H9 (cell line): ENCODE measurements at regions not wholly inside any gene's neighbourhood (a gene's known extent, or its start where the extent isn't known, plus 50 kb on each side); places are given as distances from the start of the nearest gene placed in this dataset.

ENCODE experiments used
- DNase-seq: peaks from one replicate; pipeline ENCODE4 v3.0.0-alpha.2; 2017
- H2AFZ ChIP-seq: one replicate; pipeline ENCODE4 v1.6.1; 2013; ENCODE audit warnings: mild to moderate bottlenecking, low read length, control low read depth, moderate library complexity
- H2AK5ac ChIP-seq: 2 replicates; pipeline ENCODE4 v1.6.1; 2013; ENCODE audit warnings: low read length, control low read depth, mixed read lengths; ENCODE audit not compliant: insufficient read length
- H2BK120ac ChIP-seq: one replicate; pipeline ENCODE4 v1.6.1; 2013; ENCODE audit warnings: low read depth, mild to moderate bottlenecking, low read length, control low read depth, inconsistent platforms; ENCODE audit not compliant: poor library complexity, severe bottlenecking
- H2BK12ac ChIP-seq: 2 replicates; pipeline ENCODE4 v1.6.1; 2013; ENCODE audit warnings: low read length, control low read depth, mixed read lengths, low read depth; ENCODE audit not compliant: insufficient read length
- H2BK15ac ChIP-seq: 2 replicates; pipeline ENCODE4 v1.6.1; 2013; ENCODE audit warnings: low read depth, low read length, control low read depth
- H2BK20ac ChIP-seq: one replicate; pipeline ENCODE4 v1.6.1; 2013; ENCODE audit warnings: low read depth, mild to moderate bottlenecking, low read length, control low read depth, inconsistent platforms; ENCODE audit not compliant: poor library complexity, severe bottlenecking
- H2BK5ac ChIP-seq: 2 replicates; pipeline ENCODE4 v1.6.1; 2013; ENCODE audit warnings: low read length, control low read depth, mixed read lengths; ENCODE audit not compliant: insufficient read length
- H3K14ac ChIP-seq: 2 replicates; pipeline ENCODE4 v1.6.1; 2013; ENCODE audit warnings: low read length, control low read depth; ENCODE audit not compliant: insufficient read depth
- H3K18ac ChIP-seq: 2 replicates; pipeline ENCODE4 v1.6.1; 2013; ENCODE audit warnings: low read depth, mild to moderate bottlenecking, mixed read lengths, low read length, control low read depth; ENCODE audit not compliant: insufficient read length
- H3K23ac ChIP-seq: 2 replicates; pipeline ENCODE4 v1.6.1; 2013; ENCODE audit warnings: low read length, control low read depth, mixed read lengths, low read depth; ENCODE audit not compliant: insufficient read length
- H3K23me2 ChIP-seq: 2 replicates; pipeline ENCODE4 v1.6.1; 2013; ENCODE audit warnings: low read depth, mild to moderate bottlenecking, mixed read lengths, low read length, control low read depth; ENCODE audit not compliant: insufficient read length, poor library complexity, severe bottlenecking
- H3K27ac ChIP-seq: 2 replicates; pipeline ENCODE4 v1.5.1; 2013; ENCODE audit warnings: low read length, control low read depth, mixed read lengths, low read depth; ENCODE audit not compliant: insufficient read length
- H3K27me3 ChIP-seq: 2 replicates; pipeline ENCODE4 v1.6.1; 2013; ENCODE audit warnings: low read length, control low read depth, inconsistent platforms; ENCODE audit not compliant: insufficient read depth
- H3K4ac ChIP-seq: 2 replicates; pipeline ENCODE4 v1.6.1; 2013; ENCODE audit warnings: low read depth, mild to moderate bottlenecking, control low read depth, inconsistent platforms, low read length, moderate library complexity
- H3K4me1 ChIP-seq: 2 replicates; pipeline ENCODE4 v1.6.1; 2013; ENCODE audit warnings: low read length, control low read depth, inconsistent platforms; ENCODE audit not compliant: insufficient read depth
- H3K4me2 ChIP-seq: 2 replicates; pipeline ENCODE4 v1.6.1; 2013; ENCODE audit warnings: low read length, control low read depth, mixed read lengths; ENCODE audit not compliant: insufficient read length, insufficient read depth
- H3K56ac ChIP-seq: 2 replicates; pipeline ENCODE4 v1.6.1; 2013; ENCODE audit warnings: low read depth, mild to moderate bottlenecking, mixed read lengths, low read length, control low read depth; ENCODE audit not compliant: insufficient read length
- H3K79me1 ChIP-seq: 2 replicates; pipeline ENCODE4 v1.6.1; 2013; ENCODE audit warnings: low read depth, mild to moderate bottlenecking, moderate library complexity, low read length, control low read depth, inconsistent platforms; ENCODE audit not compliant: insufficient read depth, poor library complexity, severe bottlenecking
- H3K79me2 ChIP-seq: 2 replicates; pipeline ENCODE4 v1.6.1; 2013; ENCODE audit warnings: low read length, control low read depth, inconsistent platforms; ENCODE audit not compliant: insufficient read depth
- H3K9ac ChIP-seq: 2 replicates; pipeline ENCODE4 v1.6.1; 2013; ENCODE audit warnings: low read length, control low read depth, mixed read lengths; ENCODE audit not compliant: insufficient read length; ENCODE audit errors: extremely low read depth
- H3K9me3 ChIP-seq: one replicate; pipeline ENCODE4 v1.6.1; 2013; ENCODE audit warnings: low read depth, low read length, inconsistent platforms; ENCODE audit not compliant: control insufficient read depth
- H3T11ph ChIP-seq: one replicate; pipeline ENCODE4 v1.6.1; 2013; ENCODE audit warnings: mild to moderate bottlenecking, low read length, control low read depth, inconsistent platforms
- H4K20me1 ChIP-seq: one replicate; pipeline ENCODE4 v1.6.1; 2013; ENCODE audit not compliant: control insufficient read depth, insufficient read length, insufficient read depth
- H4K5ac ChIP-seq: 2 replicates; pipeline ENCODE4 v1.6.1; 2013; ENCODE audit warnings: low read depth, mild to moderate bottlenecking, mixed read lengths, low read length, control low read depth; ENCODE audit not compliant: insufficient read length
- H4K8ac ChIP-seq: replicated peaks from 2 replicates; pipeline ENCODE4 v1.6.1; 2013; ENCODE audit warnings: low read length, control low read depth, mixed read lengths, low read depth; ENCODE audit not compliant: insufficient read length
- H4K91ac ChIP-seq: 2 replicates; pipeline ENCODE4 v1.6.1; 2013; ENCODE audit warnings: low read depth, mild to moderate bottlenecking, moderate library complexity, mixed read lengths, low read length, control low read depth; ENCODE audit not compliant: insufficient read length
- H3K27ac Mint-ChIP-seq, 3 experiments: 2 replicates in 2 of 3; 3 replicates in 1 of 3; pipeline ENCODE4 v1.8.0; 2020 to 2021; ENCODE audit warnings: mixed read lengths in 3 of 3, mild to moderate bottlenecking in 1 of 3, moderate library complexity in 1 of 3
- H3K27me3 Mint-ChIP-seq: 2 replicates; pipeline ENCODE4 v1.8.0; 2021; ENCODE audit warnings: low read depth, mild to moderate bottlenecking, moderate library complexity, mixed read lengths
- H3K36me3 Mint-ChIP-seq, 3 experiments: 2 replicates in 2 of 3; 3 replicates in 1 of 3; pipeline ENCODE4 v1.8.0; 2020 to 2021; ENCODE audit warnings: low read depth in 3 of 3, mixed read lengths in 3 of 3; ENCODE audit not compliant: insufficient read depth in 1 of 3
- H3K4me1 Mint-ChIP-seq, 2 experiments: 2 replicates each; pipeline ENCODE4 v1.8.0; 2020; ENCODE audit warnings: mixed read lengths in 2 of 2
- H3K4me3 Mint-ChIP-seq, 2 experiments: 2 replicates in 1 of 2; 3 replicates in 1 of 2; pipeline ENCODE4 v1.8.0; 2020 to 2021; ENCODE audit warnings: mild to moderate bottlenecking in 2 of 2, mixed read lengths in 2 of 2, moderate library complexity in 1 of 2
- H3K9me3 Mint-ChIP-seq, 2 experiments: 2 replicates in 1 of 2; 3 replicates in 1 of 2; pipeline ENCODE4 v1.8.0; 2020; ENCODE audit warnings: mild to moderate bottlenecking in 2 of 2, mixed read lengths in 2 of 2, moderate library complexity in 1 of 2
- whole genome bisulfite sequencing: extraction: QIAGEN DNeasy Blood & Tissue Kit; methylation state at CpG from one replicate; pipeline ENCODE4 v1.1.7; 2013; ENCODE audit warnings: missing lambda C conversion rate, low lambda C conversion rate, mixed read lengths; ENCODE audit not compliant: insufficient read length; ENCODE audit errors: extremely low coverage; 5-methylcytosine and 5-hydroxymethylcytosine counted together
- TF ChIP-seq, protein P1 (sequence below): fragments of 200-600 bp; sonication (generic); conservative IDR thresholded peaks from 3 replicates; pipeline ENCODE4 v1.8.0; 2021; ENCODE audit warnings: antibody characterized with exemption, mild to moderate bottlenecking

DNA sequence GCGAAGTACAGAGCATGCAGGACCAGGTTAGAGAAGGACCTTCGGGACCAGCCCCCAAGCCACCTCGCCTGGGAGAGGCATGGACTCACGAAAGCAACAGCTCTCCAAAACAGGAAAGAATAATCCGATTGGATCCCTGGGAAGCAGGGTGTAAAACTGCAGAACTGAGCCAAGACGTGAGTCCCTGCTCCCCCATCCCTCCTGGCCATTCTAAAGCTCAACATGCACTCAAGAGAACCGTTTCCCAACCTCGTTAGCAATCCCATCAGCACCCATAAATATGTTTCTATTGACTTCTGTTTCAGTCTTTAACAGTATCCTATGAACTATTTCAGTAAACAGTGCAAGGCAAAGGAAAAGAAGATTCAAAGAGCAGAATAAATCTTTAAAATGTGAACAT, 167.0 kb downstream of the COPRS start:
- Histone ChIP-seq H3K14ac (no peak overlapping the region), H2AFZ (no peak overlapping the region), H3K9me3 (no peaks in the 10 kb centered on the region), H3K56ac (no peak overlapping the region), H4K8ac (no peak overlapping the region), H2BK20ac (no peak overlapping the region), H3T11ph (no peak overlapping the region), H4K91ac (no peak overlapping the region), H3K79me2 (no peaks in the 10 kb centered on the region), H2BK12ac (no peak overlapping the region), H4K20me1 (no peaks in the 10 kb centered on the region), H3K9ac (no peak overlapping the region), H3K23ac (no peak overlapping the region), H2BK5ac (no peak overlapping the region), H3K4me1 (no peaks in the 10 kb centered on the region), H3K23me2 (no peaks in the 10 kb centered on the region), H4K5ac (no peak overlapping the region), H2BK120ac (no peak overlapping the region), H3K27me3 (no peaks in the 10 kb centered on the region), H3K4me2 (no peak overlapping the region), H3K4ac (no peak overlapping the region), H3K18ac (no peak overlapping the region), H3K27ac (no peak overlapping the region), H3K79me1 (no peaks in the 10 kb centered on the region), H2BK15ac (no peak overlapping the region), H2AK5ac (no peak overlapping the region)
- Mint-ChIP-seq H3K4me1 (peaks cover 11 to 18% of the 10 kb centered on the region in 2 experiments), H3K9me3 (no peaks in the 10 kb centered on the region), H3K27ac (no peak overlapping the region), H3K36me3 (no peaks in the 10 kb centered on the region), H3K27me3 (no peaks in the 10 kb centered on the region), H3K4me3 (no peak overlapping the region)
- WGBS: no CpG with 5 or more reads among the region's 8 CpGs
- TF ChIP-seq, protein P1, sequence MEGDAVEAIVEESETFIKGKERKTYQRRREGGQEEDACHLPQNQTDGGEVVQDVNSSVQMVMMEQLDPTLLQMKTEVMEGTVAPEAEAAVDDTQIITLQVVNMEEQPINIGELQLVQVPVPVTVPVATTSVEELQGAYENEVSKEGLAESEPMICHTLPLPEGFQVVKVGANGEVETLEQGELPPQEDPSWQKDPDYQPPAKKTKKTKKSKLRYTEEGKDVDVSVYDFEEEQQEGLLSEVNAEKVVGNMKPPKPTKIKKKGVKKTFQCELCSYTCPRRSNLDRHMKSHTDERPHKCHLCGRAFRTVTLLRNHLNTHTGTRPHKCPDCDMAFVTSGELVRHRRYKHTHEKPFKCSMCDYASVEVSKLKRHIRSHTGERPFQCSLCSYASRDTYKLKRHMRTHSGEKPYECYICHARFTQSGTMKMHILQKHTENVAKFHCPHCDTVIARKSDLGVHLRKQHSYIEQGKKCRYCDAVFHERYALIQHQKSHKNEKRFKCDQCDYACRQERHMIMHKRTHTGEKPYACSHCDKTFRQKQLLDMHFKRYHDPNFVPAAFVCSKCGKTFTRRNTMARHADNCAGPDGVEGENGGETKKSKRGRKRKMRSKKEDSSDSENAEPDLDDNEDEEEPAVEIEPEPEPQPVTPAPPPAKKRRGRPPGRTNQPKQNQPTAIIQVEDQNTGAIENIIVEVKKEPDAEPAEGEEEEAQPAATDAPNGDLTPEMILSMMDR: no peak
- DNase-seq: no peak
